H1 (cell line): ENCODE measurements at regions not wholly inside any gene's neighbourhood (a gene's known extent, or its start where the extent isn't known, plus 50 kb on each side); places are given as distances from the start of the nearest gene placed in this dataset.

ENCODE experiments used
- CTCF ChIA-PET: fragments of 300-600 bp; sonication (Branson Sonifier 250); formaldehyde crosslinking; loops from one replicate; lab custom pipeline; 2021; ENCODE audit not compliant: partially characterized antibody; lab: Charles Lee
- POLR2A ChIA-PET: fragments of 300-600 bp; sonication (Branson Sonifier 250); formaldehyde crosslinking; loops from one replicate; lab custom pipeline; 2021; ENCODE audit warnings: inconsistent platforms; ENCODE audit not compliant: partially characterized antibody; lab: Charles Lee
- DNase-seq, 2 experiments: peaks; one replicate each; pipeline versions ENCODE4 v3.0.0 to v3.0.0-alpha.2; 2010 to 2022; ENCODE audit warnings: low spot score in 2 of 2, low read depth in 1 of 2, mixed read lengths in 1 of 2
- FAIRE-seq: peaks from 2 replicates; lab custom pipeline; 2011; peaks lifted over from hg19 to GRCh38; lab: Jason Lieb, UNC
- H2AFZ ChIP-seq: 2 replicates; pipeline ENCODE4 v1.8.1; 2012; ENCODE audit warnings: low read length, inconsistent platforms
- H2AK5ac ChIP-seq: 2 replicates; pipeline ENCODE4 v1.6.1; 2013; ENCODE audit warnings: low read depth, low read length
- H2BK120ac ChIP-seq: replicated peaks from 2 replicates; pipeline ENCODE3; 2013; ENCODE audit warnings: low read depth, low read length, inconsistent platforms
- H2BK12ac ChIP-seq: 2 replicates; pipeline ENCODE4 v1.6.1; 2013; ENCODE audit warnings: low read depth, low read length
- H2BK15ac ChIP-seq: 2 replicates; pipeline ENCODE4 v1.6.1; 2013; ENCODE audit warnings: low read length
- H2BK20ac ChIP-seq: 2 replicates; pipeline ENCODE4 v1.6.1; 2013; ENCODE audit warnings: low read length
- H2BK5ac ChIP-seq: 2 replicates; pipeline ENCODE4 v1.6.1; 2013; ENCODE audit warnings: low read depth, low read length
- H3K14ac ChIP-seq: 2 replicates; pipeline ENCODE4 v1.6.1; 2013; ENCODE audit warnings: inconsistent platforms; ENCODE audit not compliant: insufficient read length
- H3K18ac ChIP-seq: 2 replicates; pipeline ENCODE4 v1.6.1; 2013; ENCODE audit warnings: low read length; ENCODE audit errors: extremely low read depth
- H3K23ac ChIP-seq: 2 replicates; pipeline ENCODE4 v1.6.1; 2013; ENCODE audit warnings: inconsistent platforms; ENCODE audit not compliant: insufficient read length
- H3K23me2 ChIP-seq: 2 replicates; pipeline ENCODE4 v1.6.1; 2013; ENCODE audit warnings: low read depth, low read length
- H3K27ac ChIP-seq: 2 replicates; pipeline ENCODE4 v1.6.1; 2011; ENCODE audit warnings: low read depth, low read length, inconsistent platforms
- H3K27me3 ChIP-seq, 4 experiments: replicated peaks in 1 of 4; 1 replicate in 1 of 4; 2 replicates in 3 of 4; pipeline versions ENCODE4 v1.6.1 to v1.8.1; 2011 to 2013; ENCODE audit warnings: low read length in 3 of 4, mild to moderate bottlenecking in 3 of 4, inconsistent platforms in 2 of 4, mixed read lengths in 2 of 4, moderate library complexity in 1 of 4; ENCODE audit not compliant: control insufficient read depth in 3 of 4, insufficient read depth in 3 of 4; ENCODE audit errors: extremely low read depth in 1 of 4
- H3K36me3 ChIP-seq, 4 experiments: 2 replicates each; pipeline versions ENCODE4 v1.6.1 to v1.8.1; 2011 to 2013; ENCODE audit warnings: mild to moderate bottlenecking in 4 of 4, low read length in 3 of 4, moderate library complexity in 2 of 4, control low read depth in 1 of 4, inconsistent platforms in 1 of 4; ENCODE audit not compliant: insufficient read depth in 4 of 4, control insufficient read depth in 2 of 4
- H3K4ac ChIP-seq: replicated peaks from 2 replicates; pipeline ENCODE3; 2013; ENCODE audit warnings: low read length, low read depth, mixed read lengths, inconsistent platforms; ENCODE audit not compliant: insufficient read length
- H3K4me1 ChIP-seq, 4 experiments: replicated peaks in 1 of 4; 1 replicate in 1 of 4; 2 replicates in 3 of 4; pipeline versions ENCODE4 v1.6.1 to v1.8.1; 2011 to 2013; ENCODE audit warnings: low read length in 3 of 4, inconsistent platforms in 2 of 4, mixed read lengths in 1 of 4; ENCODE audit not compliant: insufficient read depth in 4 of 4, control insufficient read depth in 3 of 4
- H3K4me2 ChIP-seq, 2 experiments: 2 replicates each; pipeline versions ENCODE4 v1.6.1 to v1.8.1; 2011 to 2013; ENCODE audit warnings: low read depth in 2 of 2, low read length in 2 of 2, control low read depth in 1 of 2, inconsistent platforms in 1 of 2, mild to moderate bottlenecking in 1 of 2; ENCODE audit not compliant: insufficient read depth in 1 of 2
- H3K4me3 ChIP-seq, 4 experiments: fragments of 200-600, 300-600 bp in 1 of 4; sonication (generic), shearing (Covaris generic), sonication (Bioruptor Twin) in 1 of 4; 2 replicates each; pipeline versions ENCODE4 v1.5.1 to v1.8.1; 2011 to 2016; ENCODE audit warnings: low read length in 4 of 4, low read depth in 3 of 4, control low read depth in 2 of 4, inconsistent platforms in 2 of 4, mild to moderate bottlenecking in 2 of 4, mixed read lengths in 1 of 4, moderate library complexity in 1 of 4; ENCODE audit not compliant: insufficient read depth in 2 of 4; ENCODE audit errors: extremely low read depth in 1 of 4
- H3K56ac ChIP-seq: replicated peaks from 2 replicates; pipeline ENCODE3; 2013; ENCODE audit warnings: low read depth, mild to moderate bottlenecking, mixed read lengths, low read length, inconsistent platforms; ENCODE audit not compliant: insufficient read length
- H3K79me1 ChIP-seq: 2 replicates; pipeline ENCODE4 v1.6.1; 2013; ENCODE audit warnings: low read depth, low read length, control low read depth
- H3K79me2 ChIP-seq, 2 experiments: 2 replicates each; pipeline versions ENCODE4 v1.6.1 to v1.8.1; 2012 to 2013; ENCODE audit warnings: low read length in 2 of 2, mild to moderate bottlenecking in 2 of 2, inconsistent platforms in 1 of 2; ENCODE audit not compliant: insufficient read depth in 2 of 2, control insufficient read depth in 1 of 2
- H3K9ac ChIP-seq, 4 experiments: replicated peaks in 1 of 4; 1 replicate in 1 of 4; 2 replicates in 3 of 4; pipeline versions ENCODE4 v1.6.1 to v1.8.1; 2011 to 2013; ENCODE audit warnings: low read depth in 3 of 4, low read length in 3 of 4, control low read depth in 2 of 4, mild to moderate bottlenecking in 2 of 4, moderate library complexity in 2 of 4, inconsistent platforms in 1 of 4; ENCODE audit errors: extremely low read depth in 1 of 4
- H3K9me3 ChIP-seq, 2 experiments: 2 replicates each; pipeline versions ENCODE4 v1.6.1 to v1.8.1; 2012 to 2013; ENCODE audit warnings: mild to moderate bottlenecking in 2 of 2, moderate library complexity in 2 of 2, control low read depth in 1 of 2, inconsistent platforms in 1 of 2, low read depth in 1 of 2, low read length in 1 of 2, mixed read lengths in 1 of 2; ENCODE audit not compliant: insufficient read depth in 2 of 2
- H4K20me1 ChIP-seq, 2 experiments: replicated peaks in 1 of 2; 2 replicates each; pipeline versions ENCODE3 to v1.8.1; 2011 to 2013; ENCODE audit warnings: inconsistent platforms in 2 of 2, low read length in 2 of 2, mild to moderate bottlenecking in 1 of 2; ENCODE audit not compliant: insufficient read depth in 2 of 2, control insufficient read depth in 1 of 2
- H4K5ac ChIP-seq: 2 replicates; pipeline ENCODE4 v1.6.1; 2013; ENCODE audit warnings: low read length, low read depth, mixed read lengths, inconsistent platforms; ENCODE audit not compliant: insufficient read length
- H4K8ac ChIP-seq: 2 replicates; pipeline ENCODE4 v1.8.0; 2013; ENCODE audit warnings: mild to moderate bottlenecking, moderate library complexity, low read length, inconsistent platforms; ENCODE audit not compliant: insufficient read depth; ENCODE audit errors: extremely low read depth
- H4K91ac ChIP-seq: replicated peaks from 2 replicates; pipeline ENCODE3; 2013; ENCODE audit warnings: low read length, mixed read lengths, inconsistent platforms; ENCODE audit not compliant: insufficient read length
- CEBPB ChIP-seq: IDR thresholded peaks from 2 replicates; pipeline ENCODE4 v1.6.1; 2012; ENCODE audit warnings: low read depth, low read length
- CREB1 ChIP-seq: IDR thresholded peaks from 2 replicates; pipeline ENCODE4 v1.6.1; 2012; ENCODE audit warnings: inconsistent platforms
- CTBP2 ChIP-seq: IDR thresholded peaks from 2 replicates; pipeline ENCODE4 v1.7.0; 2011; ENCODE audit warnings: borderline replicate concordance, mild to moderate bottlenecking, moderate library complexity, mixed read lengths, low read length; ENCODE audit not compliant: insufficient read depth, insufficient read length
- CTCF ChIP-seq, 3 experiments: IDR thresholded peaks; 1 replicate in 2 of 3; 2 replicates in 1 of 3; pipeline versions ENCODE4 v1.5.1 to v1.6.1; 2011; ENCODE audit warnings: low read length in 3 of 3, mild to moderate bottlenecking in 3 of 3, inconsistent platforms in 2 of 3, low read depth in 1 of 3, moderate library complexity in 1 of 3; ENCODE audit not compliant: insufficient read depth in 1 of 3; ENCODE audit errors: control extremely low read depth in 1 of 3
- EZH2 ChIP-seq: fragments of 200-600 bp; sonication (generic); IDR thresholded peaks from 2 replicates; pipeline ENCODE4 v1.7.1; 2012; ENCODE audit warnings: low read depth, mild to moderate bottlenecking, moderate library complexity, low read length, inconsistent platforms; ENCODE audit not compliant: severe bottlenecking
- HDAC6 ChIP-seq: IDR thresholded peaks from one replicate; pipeline ENCODE4 v1.7.1; 2012; ENCODE audit warnings: low read depth, mild to moderate bottlenecking, inconsistent platforms, low read length, moderate library complexity
- JUND ChIP-seq: IDR thresholded peaks from 2 replicates; pipeline ENCODE4 v1.6.1; 2011; ENCODE audit warnings: mild to moderate bottlenecking, improper control_type of control experiment, low read length
- PHF8 ChIP-seq: fragments of 200-600 bp; sonication (generic); conservative IDR thresholded peaks from 2 replicates; pipeline ENCODE4 v1.7.1; 2012; ENCODE audit warnings: low read depth, mild to moderate bottlenecking, inconsistent platforms, low read length, moderate library complexity
- SP1 ChIP-seq: IDR thresholded peaks from 2 replicates; pipeline ENCODE4 v1.6.1; 2011; ENCODE audit warnings: low read depth, low read length
- SP2 ChIP-seq: IDR thresholded peaks from 2 replicates; pipeline ENCODE4 v1.6.1; 2012; ENCODE audit warnings: mild to moderate bottlenecking, low read length, inconsistent platforms
- SP4 ChIP-seq: IDR thresholded peaks from 2 replicates; pipeline ENCODE4 v1.6.1; 2012; ENCODE audit warnings: low read length, inconsistent platforms
- TBP ChIP-seq: IDR thresholded peaks from 2 replicates; pipeline ENCODE4 v1.6.1; 2011; ENCODE audit warnings: low read depth, low read length, improper control_type of control experiment
- whole genome bisulfite sequencing, 2 experiments: shearing (Covaris generic) in 1 of 2; methylation state at CpG; one replicate each; pipeline versions ENCODE4 v1.1.6 to v1.1.7; 2013 to 2015; ENCODE audit warnings: low lambda C conversion rate in 2 of 2, mixed read lengths in 2 of 2, inconsistent platforms in 1 of 2, low coverage in 1 of 2, missing lambda C conversion rate in 1 of 2; ENCODE audit not compliant: insufficient replicate concordance in 2 of 2, insufficient coverage in 1 of 2, insufficient read length in 1 of 2; ENCODE audit errors: extremely low coverage in 1 of 2, missing lambda C conversion rate in 1 of 2; 5-methylcytosine and 5-hydroxymethylcytosine counted together

DNA sequence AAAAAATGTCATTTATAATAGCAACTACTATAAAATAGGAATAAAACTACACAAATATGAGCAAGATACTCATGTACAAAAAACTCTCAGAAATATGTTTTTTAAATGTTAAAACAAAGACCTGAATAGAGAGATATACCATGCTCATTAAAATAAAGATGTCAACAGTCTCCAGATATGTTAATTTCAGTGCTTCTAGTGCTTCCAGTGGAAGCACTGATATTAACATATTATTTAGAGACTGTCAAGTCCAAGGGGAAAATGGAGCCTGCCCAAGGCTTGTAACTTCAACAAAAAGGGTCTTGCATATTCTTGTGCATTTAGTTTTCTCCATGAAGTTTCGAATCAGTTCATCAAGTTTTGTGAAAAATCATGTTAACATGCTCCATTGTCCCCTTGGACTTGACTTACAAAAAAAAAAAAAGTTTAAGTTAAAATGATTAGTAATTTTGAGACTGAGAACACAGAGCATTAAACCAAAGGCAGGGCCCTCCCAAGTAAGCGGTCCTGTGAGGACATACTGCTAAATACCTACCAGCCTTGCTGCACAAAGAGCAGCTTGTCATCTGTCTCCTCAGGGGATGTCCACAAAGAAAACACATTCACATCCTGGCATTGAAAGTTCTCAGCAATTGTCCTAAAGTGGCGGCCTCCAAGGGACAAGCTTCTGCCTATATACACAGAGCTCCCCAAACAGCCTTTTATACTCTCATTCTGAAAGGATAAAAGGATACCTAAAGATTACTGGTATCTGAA, 501.9 kb upstream of the CHAC2 start:
- Histone ChIP-seq H2BK15ac (no peak overlapping the region), H3K14ac (no peak overlapping the region), H4K20me1 (no peaks in the 10 kb centered on the region), H3K79me1 (no peaks in the 10 kb centered on the region), H3K4me3 (no peak overlapping the region), H4K8ac (no peak overlapping the region), H2BK5ac (no peak overlapping the region), H3K56ac (no peak overlapping the region), H4K5ac (no peak overlapping the region), H4K91ac (no peak overlapping the region), H3K9ac (no peak overlapping the region), H2BK12ac (no peak overlapping the region), H3K4ac (no peak overlapping the region), H3K79me2 (no peaks in the 10 kb centered on the region), H2AFZ (no peak overlapping the region), H2BK120ac (no peak overlapping the region), H3K4me1 (no peaks in the 10 kb centered on the region), H2AK5ac (no peak overlapping the region), H3K9me3 (no peaks in the 10 kb centered on the region), H3K18ac (no peak overlapping the region), H3K27me3 (no peaks in the 10 kb centered on the region), H3K4me2 (no peak overlapping the region; a peak in 1 of 4 replicates), H2BK20ac (no peak overlapping the region), H3K36me3 (no peaks in the 10 kb centered on the region), H3K23me2 (no peaks in the 10 kb centered on the region), H3K23ac (no peak overlapping the region), H3K27ac (no peak overlapping the region)
- POLR2A ChIA-PET: interaction anchor here (0.7 kb wide), 1 partner anchor 195 kb away, joined by 4 read pairs; no protein-coding TSS in a partner anchor
- WGBS, 2 experiments: 87% methylated on average over 3 of the region's 3 CpGs; no CpG with 5 or more reads in 1 of the 2 experiments
- DNase-seq (no peak), FAIRE-seq (no peak)
- CTCF ChIA-PET: no interaction called here
- no peak for TF ChIP-seq CTCF (IDR thresholded peaks at IDR 0.05; ENCODE audit: control extremely low read depth in 1 of 3, insufficient read depth in 1 of 3, low read depth in 1 of 3, low read length in 3 of 3)
- TF ChIP-seq SP2: no peak
- TF ChIP-seq JUND: no peak
- TF ChIP-seq HDAC6: no peak
- no peak for TF ChIP-seq CEBPB
- TF ChIP-seq SP4: no peak
- no peak for TF ChIP-seq SP1
- TF ChIP-seq EZH2: no peak
- TF ChIP-seq CTBP2: no peak
- TF ChIP-seq CREB1: no peak
- TF ChIP-seq PHF8: no peak
- TF ChIP-seq TBP: no peak
